BE2C (cell line): ENCODE measurements at regions not wholly inside any gene's neighbourhood (a gene's known extent, or its start where the extent isn't known, plus 50 kb on each side); places are given as distances from the start of the nearest gene placed in this dataset.

Source experiments
- DNase-seq: peaks from one replicate; pipeline ENCODE4 v3.0.0-alpha.2; 2020
- H3K27me3 ChIP-seq: fragments of 250-450 bp; sonication (Bioruptor Pico); 2 replicates; pipeline ENCODE4 v1.5.1; 2020; ENCODE audit warnings: mild to moderate bottlenecking
- H3K36me3 ChIP-seq: fragments of 250-450 bp; sonication (Bioruptor Pico); 2 replicates; pipeline ENCODE4 v1.5.1; 2020; ENCODE audit warnings: mild to moderate bottlenecking
- H3K4me1 ChIP-seq: fragments of 250-450 bp; sonication (Bioruptor Pico); 2 replicates; pipeline ENCODE4 v1.5.1; 2020
- H3K4me3 ChIP-seq: 2 replicates; pipeline ENCODE4 v1.5.1; 2011; ENCODE audit warnings: low read depth, low read length
- H3K9me3 ChIP-seq: fragments of 250-450 bp; sonication (Bioruptor Pico); 2 replicates; pipeline ENCODE4 v1.5.1; 2020
- CTCF ChIP-seq: IDR thresholded peaks from 2 replicates; pipeline ENCODE4 v1.5.1; 2012; ENCODE audit warnings: mild to moderate bottlenecking, low read depth, low read length

- H3K36me3 ChIP-seq = no peaks in the 10 kb centered on the region
- H3K4me3 ChIP-seq = no peak overlapping the region
- no peaks in the 10 kb centered on the region for H3K4me1 ChIP-seq
- H3K27me3 ChIP-seq = no peaks in the 10 kb centered on the region
- TF ChIP-seq CTCF = no peak
- H3K9me3 ChIP-seq = no peaks in the 10 kb centered on the region
- DNase-seq = no peak
These were observed 179.1 kb upstream of the GPRIN3 start for GRCh38 chr4:89486673-89487072.

GRCh38 chr4:89486042-89486441 is 178.4 kb upstream of the GPRIN3 start:
- no peak for TF ChIP-seq CTCF
- Histone ChIP-seq H3K27me3 (no peaks in the 10 kb centered on the region), H3K9me3 (no peaks in the 10 kb centered on the region), H3K4me3 (no peak overlapping the region), H3K36me3 (no peaks in the 10 kb centered on the region), H3K4me1 (no peaks in the 10 kb centered on the region)
- DNase-seq = no peak

- Histone ChIP-seq H3K27me3 (no peaks in the 10 kb centered on the region), H3K36me3 (no peaks in the 10 kb centered on the region), H3K4me3 (no peak overlapping the region), H3K9me3 (no peaks in the 10 kb centered on the region), H3K4me1 (no peaks in the 10 kb centered on the region)
- DNase-seq = no peak
- no peak for TF ChIP-seq CTCF
These were observed 176.2 kb upstream of the GPRIN3 start for GRCh38 chr4:89483833-89484232.

- H3K4me1 ChIP-seq = no peaks in the 10 kb centered on the region
- no peaks in the 10 kb centered on the region for H3K9me3 ChIP-seq
- no peaks in the 10 kb centered on the region for H3K27me3 ChIP-seq
- no peak overlapping the region for H3K4me3 ChIP-seq
- no peak for TF ChIP-seq CTCF
- no peaks in the 10 kb centered on the region for H3K36me3 ChIP-seq
- no peak for DNase-seq
These were observed 175.5 kb upstream of the GPRIN3 start for GRCh38 chr4:89482926-89483595.

- peak; percentile 51 for TF ChIP-seq CTCF
- DNase-seq = no peak
- Histone ChIP-seq H3K4me1 (no peaks in the 10 kb centered on the region), H3K27me3 (no peaks in the 10 kb centered on the region), H3K9me3 (no peaks in the 10 kb centered on the region), H3K4me3 (no peak overlapping the region), H3K36me3 (no peaks in the 10 kb centered on the region)
These were observed 174.7 kb upstream of the GPRIN3 start for GRCh38 chr4:89482251-89482650.

GRCh38 chr4:89469930-89470375 is 162.4 kb upstream of the GPRIN3 start:
- H3K4me3 ChIP-seq = no peak overlapping the region
- no peak for DNase-seq

More at GRCh38 chr4:89469930-89470375, 162.4 kb upstream of the GPRIN3 start:
- Histone ChIP-seq H3K4me1 (no peaks in the 10 kb centered on the region), H3K9me3 (no peaks in the 10 kb centered on the region), H3K36me3 (no peaks in the 10 kb centered on the region), H3K27me3 (no peaks in the 10 kb centered on the region)
- no peak for TF ChIP-seq CTCF
